DND-41 (cell line): ENCODE measurements at regions not wholly inside any gene's neighbourhood (a gene's known extent, or its start where the extent isn't known, plus 50 kb on each side); places are given as distances from the start of the nearest gene placed in this dataset.

ENCODE experiments used
- CTCF ChIP-seq: IDR thresholded peaks from 2 replicates; pipeline ENCODE4 v1.5.1; 2012; ENCODE audit warnings: borderline replicate concordance, low read length, moderate library complexity, mild to moderate bottlenecking; ENCODE audit not compliant: poor library complexity, severe bottlenecking; ENCODE audit errors: extremely low read depth
- EZH2 ChIP-seq: IDR thresholded peaks from 3 replicates; pipeline ENCODE4 v1.6.1; 2012; ENCODE audit warnings: borderline replicate concordance, low read depth, mild to moderate bottlenecking, moderate library complexity, low read length, inconsistent platforms; ENCODE audit not compliant: severe bottlenecking

- TF ChIP-seq CTCF (no peak), EZH2 (no peak)
These were observed 2175.9 kb downstream of the PCDH9 start for GRCh38 chr13:65054277-65054676.
